ENCODE measurements at regions not wholly inside any gene's neighbourhood (a gene's known extent, or its start where the extent isn't known, plus 50 kb on each side); places are given as distances from the start of the nearest gene placed in this dataset.

GRCh38 chr13:91207261-91207660 is 140.2 kb upstream of the MIR17HG start:
- no peak overlapping the region for H3K9ac ChIP-seq
- H3K4me3 Mint-ChIP-seq, result no peak overlapping the region
- no peak for DNase-seq (ENCODE audit: low spot score)
- peaks cover 30% of the 10 kb centered on the region for H3K4me1 ChIP-seq
- no peaks in the 10 kb centered on the region for H3K9me3 ChIP-seq (ENCODE audit: low read depth)
- H3K27ac ChIP-seq, result no peak overlapping the region
- H3K4me2 ChIP-seq, result no peak overlapping the region
- no peaks in the 10 kb centered on the region for H4K20me1 ChIP-seq (ENCODE audit: low read depth)
- H3K79me2 ChIP-seq (ENCODE audit: low read depth), result no peaks in the 10 kb centered on the region
- H3K27me3 ChIP-seq, result no peaks in the 10 kb centered on the region
- no peak overlapping the region for H3K27ac Mint-ChIP-seq
- no peak overlapping the region for H3K4me3 ChIP-seq
- H3K4me1 Mint-ChIP-seq, result peaks cover 28% of the 10 kb centered on the region
- peaks cover 6% of the 10 kb centered on the region for H3K36me3 ChIP-seq
- no peaks in the 10 kb centered on the region for H3K27me3 Mint-ChIP-seq (ENCODE audit: insufficient read depth, low read depth)
- H3K36me3 Mint-ChIP-seq, result peaks cover 11% of the 10 kb centered on the region
- no peaks in the 10 kb centered on the region for H3F3A ChIP-seq (ENCODE audit: low read depth)
- H2AFZ ChIP-seq (replicated peaks), result peak overlapping the region; percentile 58
- TF ChIP-seq EZH2 (IDR thresholded peaks at IDR 0.05) (no peak), EZH2phosphoT487 (IDR thresholded peaks at IDR 0.05) (no peak)
- TF ChIP-seq, protein P1, sequence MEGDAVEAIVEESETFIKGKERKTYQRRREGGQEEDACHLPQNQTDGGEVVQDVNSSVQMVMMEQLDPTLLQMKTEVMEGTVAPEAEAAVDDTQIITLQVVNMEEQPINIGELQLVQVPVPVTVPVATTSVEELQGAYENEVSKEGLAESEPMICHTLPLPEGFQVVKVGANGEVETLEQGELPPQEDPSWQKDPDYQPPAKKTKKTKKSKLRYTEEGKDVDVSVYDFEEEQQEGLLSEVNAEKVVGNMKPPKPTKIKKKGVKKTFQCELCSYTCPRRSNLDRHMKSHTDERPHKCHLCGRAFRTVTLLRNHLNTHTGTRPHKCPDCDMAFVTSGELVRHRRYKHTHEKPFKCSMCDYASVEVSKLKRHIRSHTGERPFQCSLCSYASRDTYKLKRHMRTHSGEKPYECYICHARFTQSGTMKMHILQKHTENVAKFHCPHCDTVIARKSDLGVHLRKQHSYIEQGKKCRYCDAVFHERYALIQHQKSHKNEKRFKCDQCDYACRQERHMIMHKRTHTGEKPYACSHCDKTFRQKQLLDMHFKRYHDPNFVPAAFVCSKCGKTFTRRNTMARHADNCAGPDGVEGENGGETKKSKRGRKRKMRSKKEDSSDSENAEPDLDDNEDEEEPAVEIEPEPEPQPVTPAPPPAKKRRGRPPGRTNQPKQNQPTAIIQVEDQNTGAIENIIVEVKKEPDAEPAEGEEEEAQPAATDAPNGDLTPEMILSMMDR (IDR thresholded peaks at IDR 0.05), result no peak
- H3K9me3 Mint-ChIP-seq, result peaks cover 44% of the 10 kb centered on the region

DNA sequence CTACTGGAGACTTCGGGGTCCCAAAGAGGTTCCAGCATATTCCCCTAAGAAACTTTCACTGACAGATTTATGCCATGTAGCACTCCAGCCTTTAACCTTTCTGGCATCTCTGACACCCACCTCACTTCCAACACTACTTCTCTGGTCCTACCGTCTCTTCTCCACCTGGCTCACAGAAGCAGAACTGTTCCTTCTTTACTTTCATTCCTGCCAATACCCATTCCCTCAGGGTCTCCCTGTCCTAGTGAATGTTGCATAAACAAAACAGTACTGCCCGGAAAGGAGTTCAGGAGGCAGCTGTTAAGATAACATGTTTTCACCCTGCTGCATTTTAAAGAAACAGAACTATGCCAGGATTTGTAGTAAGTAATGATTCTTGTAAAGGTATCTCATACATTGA is 136.0 kb upstream of the MIR17HG start:
- Histone ChIP-seq H3K27ac (no peak overlapping the region), H3K4me3 (no peak overlapping the region), H3K79me2 (ENCODE audit: low read depth) (no peaks in the 10 kb centered on the region), H3K9ac (no peak overlapping the region), H3F3A (ENCODE audit: low read depth) (peaks cover 11% of the 10 kb centered on the region), H3K4me1 (peaks cover 47% of the 10 kb centered on the region), H3K36me3 (peaks cover 6% of the 10 kb centered on the region), H2AFZ (replicated peaks) (no peak overlapping the region), H4K20me1 (ENCODE audit: low read depth) (no peaks in the 10 kb centered on the region), H3K4me2 (no peak overlapping the region), H3K27me3 (no peaks in the 10 kb centered on the region), H3K9me3 (ENCODE audit: low read depth) (no peaks in the 10 kb centered on the region)
- TF ChIP-seq EZH2 (IDR thresholded peaks at IDR 0.05) (no peak), EZH2phosphoT487 (IDR thresholded peaks at IDR 0.05) (no peak)
- TF ChIP-seq, protein P1 (IDR thresholded peaks at IDR 0.05), result no peak
- Mint-ChIP-seq H3K9me3 (peaks cover 60% of the 10 kb centered on the region), H3K36me3 (peaks cover 31% of the 10 kb centered on the region), H3K4me3 (no peak overlapping the region), H3K27me3 (ENCODE audit: insufficient read depth, low read depth) (no peaks in the 10 kb centered on the region), H3K27ac (peak overlapping the region; percentile 85), H3K4me1 (peaks cover 26% of the 10 kb centered on the region)
- no peak for DNase-seq (ENCODE audit: low spot score)

GRCh38 chr13:91212231-91212630 is 135.3 kb upstream of the MIR17HG start:
- Mint-ChIP-seq H3K9me3 (peaks cover 57% of the 10 kb centered on the region), H3K4me1 (peaks cover 30% of the 10 kb centered on the region), H3K36me3 (peaks cover 31% of the 10 kb centered on the region), H3K4me3 (no peak overlapping the region), H3K27ac (no peak overlapping the region), H3K27me3 (ENCODE audit: insufficient read depth, low read depth) (no peaks in the 10 kb centered on the region)
- no peaks in the 10 kb centered on the region for H3K79me2 ChIP-seq (ENCODE audit: low read depth)
- no peak overlapping the region for H3K9ac ChIP-seq
- H3K27me3 ChIP-seq, result no peaks in the 10 kb centered on the region
- no peak for DNase-seq (ENCODE audit: low spot score)
- no peak overlapping the region for H3K4me3 ChIP-seq
- peaks cover 18% of the 10 kb centered on the region for H3F3A ChIP-seq (ENCODE audit: low read depth)
- H2AFZ ChIP-seq (replicated peaks), result no peak overlapping the region
- H3K9me3 ChIP-seq (ENCODE audit: low read depth), result no peaks in the 10 kb centered on the region
- H3K4me2 ChIP-seq, result no peak overlapping the region
- no peaks in the 10 kb centered on the region for H4K20me1 ChIP-seq (ENCODE audit: low read depth)
- TF ChIP-seq EZH2 (IDR thresholded peaks at IDR 0.05), result no peak
- TF ChIP-seq, protein P1 (IDR thresholded peaks at IDR 0.05), result no peak
- TF ChIP-seq EZH2phosphoT487 (IDR thresholded peaks at IDR 0.05), result no peak
- peaks cover 48% of the 10 kb centered on the region for H3K4me1 ChIP-seq
- no peak overlapping the region for H3K27ac ChIP-seq
- peaks cover 6% of the 10 kb centered on the region for H3K36me3 ChIP-seq

All from neural progenitor cell (in vitro differentiated cells).